ENCODE measurements at regions not wholly inside any gene's neighbourhood (a gene's known extent, or its start where the extent isn't known, plus 50 kb on each side); places are given as distances from the start of the nearest gene placed in this dataset.

DNA sequence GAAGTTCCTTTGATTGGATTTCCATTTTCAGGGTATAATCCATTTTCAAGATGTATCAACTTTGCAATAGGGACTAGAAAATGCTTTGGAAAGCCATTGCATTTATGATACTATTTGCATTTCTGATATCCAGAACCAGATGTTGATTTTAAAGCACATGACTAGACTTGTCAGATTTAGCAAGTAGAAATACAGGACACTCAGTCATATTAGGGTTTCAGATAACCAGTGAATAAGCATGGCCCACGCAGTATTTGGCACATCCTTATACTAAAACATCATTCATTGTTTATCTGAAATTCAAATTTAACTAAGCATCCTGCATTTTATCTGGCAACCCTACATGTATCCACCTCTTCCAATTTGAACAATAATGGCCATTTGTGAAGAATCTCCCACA is 113.3 kb upstream of the DPT start:
- TF ChIP-seq, protein P1, sequence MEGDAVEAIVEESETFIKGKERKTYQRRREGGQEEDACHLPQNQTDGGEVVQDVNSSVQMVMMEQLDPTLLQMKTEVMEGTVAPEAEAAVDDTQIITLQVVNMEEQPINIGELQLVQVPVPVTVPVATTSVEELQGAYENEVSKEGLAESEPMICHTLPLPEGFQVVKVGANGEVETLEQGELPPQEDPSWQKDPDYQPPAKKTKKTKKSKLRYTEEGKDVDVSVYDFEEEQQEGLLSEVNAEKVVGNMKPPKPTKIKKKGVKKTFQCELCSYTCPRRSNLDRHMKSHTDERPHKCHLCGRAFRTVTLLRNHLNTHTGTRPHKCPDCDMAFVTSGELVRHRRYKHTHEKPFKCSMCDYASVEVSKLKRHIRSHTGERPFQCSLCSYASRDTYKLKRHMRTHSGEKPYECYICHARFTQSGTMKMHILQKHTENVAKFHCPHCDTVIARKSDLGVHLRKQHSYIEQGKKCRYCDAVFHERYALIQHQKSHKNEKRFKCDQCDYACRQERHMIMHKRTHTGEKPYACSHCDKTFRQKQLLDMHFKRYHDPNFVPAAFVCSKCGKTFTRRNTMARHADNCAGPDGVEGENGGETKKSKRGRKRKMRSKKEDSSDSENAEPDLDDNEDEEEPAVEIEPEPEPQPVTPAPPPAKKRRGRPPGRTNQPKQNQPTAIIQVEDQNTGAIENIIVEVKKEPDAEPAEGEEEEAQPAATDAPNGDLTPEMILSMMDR (IDR thresholded peaks at IDR 0.05; ENCODE audit: low read depth, low read length) = no peak
- H3K4me3 ChIP-seq (replicated peaks in 1 of 2; ENCODE audit: low read depth in 2 of 2, low read length in 2 of 2) = no peak overlapping the region
- DNase-seq (ENCODE audit: low read depth in 2 of 2) = no peak

DNA sequence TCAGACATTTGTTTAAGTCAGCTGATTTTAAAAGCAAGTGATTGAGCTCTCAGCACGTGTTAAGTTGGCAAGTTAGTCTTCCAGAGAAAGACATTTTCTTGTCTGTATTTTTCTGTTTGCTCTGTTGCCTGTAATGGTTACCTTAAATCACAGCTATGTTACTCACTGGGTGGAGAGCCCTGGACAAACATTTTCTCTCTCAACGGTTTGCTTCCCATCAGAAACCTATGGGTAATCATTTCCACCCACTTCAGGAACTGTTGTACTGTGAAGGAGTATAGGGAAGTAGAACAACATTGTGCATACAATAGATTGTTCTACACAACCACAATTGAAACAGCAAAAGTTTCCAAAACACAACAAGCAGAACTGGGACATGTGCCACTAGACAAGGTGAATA is 113.9 kb upstream of the DPT start:
- no peak overlapping the region for H3K4me3 ChIP-seq (replicated peaks in 1 of 2; ENCODE audit: low read depth in 2 of 2, low read length in 2 of 2)
- DNase-seq (ENCODE audit: low read depth in 2 of 2) = no peak
- TF ChIP-seq, protein P1 (IDR thresholded peaks at IDR 0.05; ENCODE audit: low read depth, low read length) = no peak

DNA sequence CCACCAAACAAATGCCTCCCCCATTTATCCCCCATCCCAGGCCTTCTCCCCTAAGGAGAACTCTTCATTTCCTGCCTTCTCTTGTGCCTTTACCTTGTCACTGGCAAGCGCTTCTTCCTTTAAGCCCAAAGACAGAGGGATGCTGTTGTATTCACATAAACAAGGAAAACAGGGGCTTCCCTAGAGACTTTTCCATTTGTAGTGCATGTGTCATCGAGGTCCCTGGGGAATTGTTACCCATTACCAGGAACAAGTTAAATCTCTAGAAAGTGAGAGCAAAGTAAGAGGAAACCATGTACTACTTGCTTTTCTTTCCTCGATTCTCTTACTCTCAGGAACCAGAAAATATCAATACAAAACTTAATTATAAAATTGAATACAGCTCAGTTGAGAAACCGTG is 114.4 kb upstream of the DPT start:
- TF ChIP-seq, protein P1 (IDR thresholded peaks at IDR 0.05; ENCODE audit: low read depth, low read length) = no peak
- DNase-seq (ENCODE audit: low read depth in 2 of 2) = peak in 1 of 2 donors; percentile 15
- no peak overlapping the region for H3K4me3 ChIP-seq (replicated peaks in 1 of 2; ENCODE audit: low read depth in 2 of 2, low read length in 2 of 2)

DNA sequence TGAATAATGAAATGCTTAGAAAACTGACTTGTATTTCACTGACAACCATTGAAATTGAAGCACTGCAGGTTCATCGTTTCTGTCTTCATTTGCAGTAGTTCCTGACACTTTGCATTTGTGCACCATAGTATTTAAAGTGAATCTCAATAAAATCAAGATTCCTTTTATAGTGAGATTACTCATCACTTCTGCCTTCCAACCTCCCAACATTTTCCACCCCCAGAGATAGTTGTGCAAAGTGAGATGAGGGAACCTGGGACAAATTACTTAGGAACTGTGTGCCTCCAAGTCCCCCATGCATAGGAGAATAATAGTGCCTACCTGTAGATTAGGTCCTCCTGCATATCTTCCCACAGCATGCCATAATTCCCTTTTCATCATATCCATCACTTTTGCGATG is 114.9 kb upstream of the DPT start:
- TF ChIP-seq, protein P1 (IDR thresholded peaks at IDR 0.05; ENCODE audit: low read depth, low read length) = no peak
- no peak overlapping the region for H3K4me3 ChIP-seq (replicated peaks in 1 of 2; ENCODE audit: low read depth in 2 of 2, low read length in 2 of 2)
- DNase-seq (ENCODE audit: low read depth in 2 of 2) = no peak

DNA sequence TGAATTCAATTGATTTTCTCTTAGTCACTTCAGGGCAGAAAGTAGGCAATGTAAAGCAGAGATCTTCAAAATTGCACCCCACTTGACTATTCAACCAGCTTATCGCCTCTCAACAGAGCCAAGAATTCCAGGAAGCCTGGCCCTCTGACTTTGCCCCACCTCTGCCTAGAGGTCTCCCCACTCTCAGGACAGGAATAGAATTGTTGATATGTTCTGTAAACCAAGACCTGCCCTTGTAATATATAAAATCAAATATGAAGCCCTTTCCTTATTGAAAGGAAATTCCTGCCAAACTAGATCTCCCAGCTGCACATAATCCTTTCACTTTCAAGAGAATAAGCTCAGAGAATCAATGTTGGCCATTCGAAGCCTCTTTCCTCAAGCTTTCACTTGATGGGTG is 116.1 kb upstream of the DPT start:
- H3K4me3 ChIP-seq (replicated peaks in 1 of 2; ENCODE audit: low read depth in 2 of 2, low read length in 2 of 2) = no peak overlapping the region
- no peak for DNase-seq (ENCODE audit: low read depth in 2 of 2)
- TF ChIP-seq, protein P1 (IDR thresholded peaks at IDR 0.05; ENCODE audit: low read depth, low read length) = no peak

DNA sequence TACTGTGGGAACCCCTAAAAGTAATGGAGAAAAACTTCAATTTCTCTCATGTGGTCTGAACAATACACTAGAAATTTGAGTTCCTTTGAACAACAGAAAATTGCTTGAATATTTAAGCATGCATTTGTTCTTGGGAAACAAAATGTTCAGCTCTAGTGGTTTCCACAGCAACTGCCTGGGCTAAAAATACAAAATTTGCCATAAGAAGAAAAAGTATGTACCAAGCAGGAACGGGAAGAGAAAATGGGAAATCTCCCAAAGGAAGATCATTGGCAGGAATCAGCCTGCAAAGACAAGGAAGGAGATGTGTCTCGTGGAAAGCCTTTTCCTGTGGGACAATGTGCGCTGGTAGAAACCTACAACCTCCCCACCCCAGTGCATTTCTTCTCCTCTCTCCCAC is 119.0 kb upstream of the DPT start:
- H3K4me3 ChIP-seq (replicated peaks in 1 of 2; ENCODE audit: low read depth in 2 of 2, low read length in 2 of 2) = no peak overlapping the region
- DNase-seq (ENCODE audit: low read depth in 2 of 2) = no peak
- TF ChIP-seq, protein P1 (IDR thresholded peaks at IDR 0.05; ENCODE audit: low read depth, low read length) = no peak

DNA sequence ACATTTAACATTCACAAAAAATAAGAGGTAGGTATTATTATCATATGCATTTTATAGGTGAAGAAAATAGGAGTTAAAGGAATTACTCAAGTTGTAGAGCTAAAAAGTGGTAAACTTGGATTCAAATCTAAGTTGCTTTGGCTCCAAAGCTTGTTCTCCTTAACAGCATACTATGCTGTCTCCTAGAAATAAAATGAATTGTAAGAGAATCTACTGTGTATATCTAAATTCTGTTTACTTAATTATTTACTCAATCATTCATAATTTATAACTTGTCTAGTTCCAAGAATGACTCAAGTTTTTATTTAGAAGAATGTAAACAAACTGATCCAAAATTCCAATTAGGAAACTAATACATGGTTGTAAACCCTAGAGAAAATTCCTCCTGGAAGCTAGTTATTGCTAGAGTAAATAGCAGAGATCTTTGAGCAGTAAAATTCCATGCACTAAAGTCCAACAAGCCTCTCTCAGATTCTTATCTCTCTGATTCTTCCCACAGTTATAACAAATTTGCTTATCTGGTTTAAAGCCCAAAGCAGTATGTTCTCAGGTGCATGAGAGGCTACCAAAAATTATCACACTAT is 132.5 kb upstream of the DPT start:
- DNase-seq (ENCODE audit: low read depth in 2 of 2) = no peak
- no peak overlapping the region for H3K4me3 ChIP-seq (replicated peaks in 1 of 2; ENCODE audit: low read depth in 2 of 2, low read length in 2 of 2)
- TF ChIP-seq, protein P1 (IDR thresholded peaks at IDR 0.05; ENCODE audit: low read depth, low read length) = no peak

Data from cardiac fibroblast (primary cell).